ENCODE measurements at regions not wholly inside any gene's neighbourhood (a gene's known extent, or its start where the extent isn't known, plus 50 kb on each side); places are given as distances from the start of the nearest gene placed in this dataset.

DNA sequence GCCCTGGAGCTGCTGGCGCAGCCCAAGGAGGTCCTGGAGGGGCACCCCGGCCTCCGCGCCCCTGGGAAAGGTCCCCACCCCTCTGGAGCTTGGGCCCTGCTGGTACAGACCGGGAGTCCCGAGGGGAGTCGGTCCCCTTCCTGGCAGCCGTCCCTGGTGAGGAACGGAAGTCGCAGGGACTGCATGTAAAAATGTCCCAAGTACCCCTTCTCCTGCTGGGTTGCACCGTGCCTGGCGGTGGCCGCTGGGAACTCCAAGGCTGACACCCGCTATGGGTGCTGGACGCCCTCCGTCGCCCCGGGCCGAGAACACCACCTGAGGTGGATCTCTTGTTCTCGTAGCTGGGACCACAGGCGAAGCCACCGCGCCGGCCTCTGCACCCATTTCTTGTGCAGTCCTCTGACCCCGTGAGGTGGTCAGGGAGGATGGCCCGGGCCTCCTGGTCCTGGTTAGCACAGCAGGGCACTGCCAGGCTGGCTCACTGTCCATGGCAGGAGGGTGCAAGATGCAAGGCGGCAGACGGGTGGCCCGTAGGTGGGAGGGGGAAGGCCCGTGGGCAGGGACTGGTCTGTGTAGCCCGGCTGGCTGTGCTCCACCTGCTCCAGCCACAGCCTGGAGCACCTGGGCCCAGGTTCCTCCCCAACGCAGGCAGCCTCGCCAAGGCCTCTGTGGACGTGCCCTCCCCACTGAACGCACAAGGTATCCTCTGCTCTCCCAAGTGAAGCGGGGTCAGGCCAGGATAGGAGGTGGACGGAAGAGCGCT, 165.2 kb downstream of the IGLL1 start:
- DNase-seq (no peak), ATAC-seq (ENCODE audit: insufficient read depth, low FRiP score) (no peak)
- TF ChIP-seq, protein P1, sequence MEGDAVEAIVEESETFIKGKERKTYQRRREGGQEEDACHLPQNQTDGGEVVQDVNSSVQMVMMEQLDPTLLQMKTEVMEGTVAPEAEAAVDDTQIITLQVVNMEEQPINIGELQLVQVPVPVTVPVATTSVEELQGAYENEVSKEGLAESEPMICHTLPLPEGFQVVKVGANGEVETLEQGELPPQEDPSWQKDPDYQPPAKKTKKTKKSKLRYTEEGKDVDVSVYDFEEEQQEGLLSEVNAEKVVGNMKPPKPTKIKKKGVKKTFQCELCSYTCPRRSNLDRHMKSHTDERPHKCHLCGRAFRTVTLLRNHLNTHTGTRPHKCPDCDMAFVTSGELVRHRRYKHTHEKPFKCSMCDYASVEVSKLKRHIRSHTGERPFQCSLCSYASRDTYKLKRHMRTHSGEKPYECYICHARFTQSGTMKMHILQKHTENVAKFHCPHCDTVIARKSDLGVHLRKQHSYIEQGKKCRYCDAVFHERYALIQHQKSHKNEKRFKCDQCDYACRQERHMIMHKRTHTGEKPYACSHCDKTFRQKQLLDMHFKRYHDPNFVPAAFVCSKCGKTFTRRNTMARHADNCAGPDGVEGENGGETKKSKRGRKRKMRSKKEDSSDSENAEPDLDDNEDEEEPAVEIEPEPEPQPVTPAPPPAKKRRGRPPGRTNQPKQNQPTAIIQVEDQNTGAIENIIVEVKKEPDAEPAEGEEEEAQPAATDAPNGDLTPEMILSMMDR (IDR thresholded peaks at IDR 0.05; ENCODE audit: control extremely low read depth, extremely low read depth): no peak
- 90 to 93% methylated on average over 37 to 38 of the region's 38 CpGs for WGBS, 2 donors
- Histone ChIP-seq H3K9ac (ENCODE audit: insufficient read depth in 1 of 2, low read length in 2 of 2) (no peak overlapping the region), H3K4me1 (ENCODE audit: control insufficient read depth in 5 of 5, insufficient read depth in 5 of 5, low read length in 5 of 5) (no peaks in the 10 kb centered on the region), H3K36me3 (ENCODE audit: control insufficient read depth in 4 of 4, insufficient read depth in 4 of 4, low read length in 4 of 4) (no peaks in the 10 kb centered on the region), H3K4me3 (no peak overlapping the region), H3K9me3 (ENCODE audit: control insufficient read depth in 4 of 4, insufficient read depth in 3 of 4, low read length in 3 of 4) (no peaks in the 10 kb centered on the region), H3K27me3 (ENCODE audit: control insufficient read depth in 3 of 3, insufficient read depth in 3 of 3, low read length in 2 of 3) (no peaks in the 10 kb centered on the region), H3K27ac (ENCODE audit: low read depth in 1 of 2, low read length in 1 of 2) (no peak overlapping the region)

DNA sequence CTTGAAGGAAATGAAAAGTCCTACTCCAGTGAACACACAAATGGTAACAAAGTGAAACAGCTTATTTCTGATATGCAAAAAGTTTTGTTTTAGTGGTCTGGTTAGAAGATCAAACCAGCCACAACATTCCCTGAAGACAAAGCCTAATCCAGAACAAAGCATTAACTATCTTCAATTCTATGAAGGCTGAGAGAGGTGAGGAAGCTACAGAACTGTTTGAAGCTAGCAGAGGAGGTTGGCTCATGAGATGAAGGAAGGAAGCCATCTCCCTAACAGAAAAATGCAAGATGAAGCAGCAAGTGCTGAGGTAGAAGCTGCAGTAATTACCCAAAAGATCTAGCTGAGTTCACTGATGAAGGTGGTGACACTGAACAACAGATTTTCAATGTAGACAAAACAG, 168.4 kb downstream of the IGLL1 start:
- Histone ChIP-seq H3K9ac (ENCODE audit: insufficient read depth in 1 of 2, low read length in 2 of 2) (no peak overlapping the region), H3K4me1 (ENCODE audit: control insufficient read depth in 5 of 5, insufficient read depth in 5 of 5, low read length in 5 of 5) (no peaks in the 10 kb centered on the region), H3K9me3 (ENCODE audit: control insufficient read depth in 4 of 4, insufficient read depth in 3 of 4, low read length in 3 of 4) (no peaks in the 10 kb centered on the region), H3K4me3 (no peak overlapping the region), H3K36me3 (ENCODE audit: control insufficient read depth in 4 of 4, insufficient read depth in 4 of 4, low read length in 4 of 4) (no peaks in the 10 kb centered on the region), H3K27ac (ENCODE audit: low read depth in 1 of 2, low read length in 1 of 2) (no peak overlapping the region), H3K27me3 (ENCODE audit: control insufficient read depth in 3 of 3, insufficient read depth in 3 of 3, low read length in 2 of 3) (no peaks in the 10 kb centered on the region)
- TF ChIP-seq, protein P1 (IDR thresholded peaks at IDR 0.05; ENCODE audit: control extremely low read depth, extremely low read depth): no peak
- ATAC-seq (ENCODE audit: insufficient read depth, low FRiP score) (no peak), DNase-seq (no peak)

DNA sequence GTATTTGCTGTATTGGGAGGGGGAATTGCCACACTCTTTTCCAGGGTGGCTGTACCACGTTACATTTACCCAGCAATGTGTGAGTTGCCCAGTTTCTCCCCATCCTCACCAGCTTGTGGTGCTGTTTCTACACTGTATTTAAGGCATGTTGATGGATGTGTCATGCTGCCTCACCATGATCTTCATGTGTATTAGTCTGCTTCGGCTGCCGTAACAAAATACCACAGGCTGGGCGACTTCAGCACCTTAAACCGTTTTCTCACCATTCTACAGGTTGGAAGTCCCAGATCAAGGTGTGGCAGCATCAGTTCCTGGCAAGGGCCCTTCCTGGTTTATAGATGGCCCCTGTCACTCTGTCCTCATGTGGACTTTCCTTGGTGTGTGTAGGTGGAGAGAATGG, 169.7 kb downstream of the IGLL1 start:
- Histone ChIP-seq H3K4me3 (no peak overlapping the region), H3K27me3 (ENCODE audit: control insufficient read depth in 3 of 3, insufficient read depth in 3 of 3, low read length in 2 of 3) (no peaks in the 10 kb centered on the region), H3K36me3 (ENCODE audit: control insufficient read depth in 4 of 4, insufficient read depth in 4 of 4, low read length in 4 of 4) (no peaks in the 10 kb centered on the region), H3K9ac (ENCODE audit: insufficient read depth in 1 of 2, low read length in 2 of 2) (no peak overlapping the region), H3K27ac (ENCODE audit: low read depth in 1 of 2, low read length in 1 of 2) (no peak overlapping the region), H3K9me3 (ENCODE audit: control insufficient read depth in 4 of 4, insufficient read depth in 3 of 4, low read length in 3 of 4) (no peaks in the 10 kb centered on the region), H3K4me1 (ENCODE audit: control insufficient read depth in 5 of 5, insufficient read depth in 5 of 5, low read length in 5 of 5) (no peaks in the 10 kb centered on the region)
- no peak for DNase-seq
- no peak for ATAC-seq (ENCODE audit: insufficient read depth, low FRiP score)
- TF ChIP-seq, protein P1 (IDR thresholded peaks at IDR 0.05; ENCODE audit: control extremely low read depth, extremely low read depth): no peak
- WGBS, 2 donors: 93 to 95% methylated on average over 5 of the region's 5 CpGs

DNA sequence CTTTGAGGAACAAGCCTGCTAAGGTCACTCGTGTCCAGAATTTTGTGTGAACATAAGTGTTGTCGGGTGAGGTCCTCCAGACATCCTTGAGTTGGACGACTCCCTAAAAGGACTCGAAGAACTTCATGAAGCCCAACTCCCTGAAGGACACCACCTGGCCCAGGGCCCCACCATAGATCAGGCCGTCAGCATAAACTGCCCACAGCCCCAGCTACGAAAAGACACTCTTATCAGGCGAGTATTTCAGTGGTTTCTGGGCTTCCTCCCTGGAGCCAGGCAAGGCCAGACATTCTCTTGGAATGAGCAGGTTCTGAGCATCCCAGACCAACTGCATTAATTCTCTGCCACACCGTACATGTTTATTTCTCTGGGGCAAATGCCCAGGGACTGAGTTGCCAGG, 170.1 kb downstream of the IGLL1 start:
- no peak overlapping the region for H3K9ac ChIP-seq (ENCODE audit: insufficient read depth in 1 of 2, low read length in 2 of 2)
- no peak for DNase-seq
- H3K27me3 ChIP-seq (ENCODE audit: control insufficient read depth in 3 of 3, insufficient read depth in 3 of 3, low read length in 2 of 3): no peaks in the 10 kb centered on the region
- no peaks in the 10 kb centered on the region for H3K9me3 ChIP-seq (ENCODE audit: control insufficient read depth in 4 of 4, insufficient read depth in 3 of 4, low read length in 3 of 4)
- H3K4me3 ChIP-seq: no peak overlapping the region
- TF ChIP-seq, protein P1 (IDR thresholded peaks at IDR 0.05; ENCODE audit: control extremely low read depth, extremely low read depth): no peak
- no peak for ATAC-seq (ENCODE audit: insufficient read depth, low FRiP score)
- H3K4me1 ChIP-seq (ENCODE audit: control insufficient read depth in 5 of 5, insufficient read depth in 5 of 5, low read length in 5 of 5): no peaks in the 10 kb centered on the region
- no peak overlapping the region for H3K27ac ChIP-seq (ENCODE audit: low read depth in 1 of 2, low read length in 1 of 2)
- WGBS, 2 donors: 73 to 82% methylated on average over 8 of the region's 8 CpGs
- no peaks in the 10 kb centered on the region for H3K36me3 ChIP-seq (ENCODE audit: control insufficient read depth in 4 of 4, insufficient read depth in 4 of 4, low read length in 4 of 4)

All from lung (tissue), 11 donors.